ENCODE measurements at regions not wholly inside any gene's neighbourhood (a gene's known extent, or its start where the extent isn't known, plus 50 kb on each side); places are given as distances from the start of the nearest gene placed in this dataset.

- Mint-ChIP-seq H3K4me1 (no peaks in the 10 kb centered on the region), H3K4me3 (no peak overlapping the region), H3K36me3 (peaks cover 0 to 4% (median 0%) of the 10 kb centered on the region in 3 donors), H3K9me3 (peaks cover 2 to 45% (median 25%) of the 10 kb centered on the region in 6 donors), H3K27ac (no peak overlapping the region), H3K27me3 (ENCODE audit: low read depth in 3 of 3) (no peaks in the 10 kb centered on the region)
- no peak for DNase-seq
These were observed 982.7 kb downstream of the SQOR start for GRCh38 chr15:46617507-46617906.

DNA sequence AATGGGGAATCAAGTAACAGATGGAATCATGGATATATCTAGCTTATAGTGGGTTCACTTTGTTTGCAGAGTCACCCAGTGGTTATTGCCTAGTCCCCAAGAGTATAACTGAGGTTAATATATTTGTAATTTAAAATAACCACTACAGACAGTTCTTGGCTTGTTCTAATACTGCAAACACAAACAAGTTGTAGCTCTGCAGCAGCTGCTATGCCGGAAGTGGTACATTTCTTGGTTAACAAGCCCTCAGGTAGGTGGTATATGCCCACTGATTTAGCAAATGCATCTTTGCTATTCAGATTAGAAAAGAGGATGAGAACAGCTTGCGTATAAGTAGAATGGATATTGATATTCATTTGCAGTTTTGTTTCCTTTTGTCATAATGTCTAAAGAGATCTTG lies 984.2 kb downstream of the SQOR start:
- Mint-ChIP-seq H3K27ac (no peak overlapping the region), H3K9me3 (peaks cover 6 to 55% (median 28%) of the 10 kb centered on the region in 6 donors), H3K4me3 (no peak overlapping the region), H3K4me1 (no peaks in the 10 kb centered on the region), H3K36me3 (peaks cover 0 to 4% (median 0%) of the 10 kb centered on the region in 3 donors), H3K27me3 (ENCODE audit: low read depth in 3 of 3) (no peaks in the 10 kb centered on the region)
- no peak for DNase-seq

DNA sequence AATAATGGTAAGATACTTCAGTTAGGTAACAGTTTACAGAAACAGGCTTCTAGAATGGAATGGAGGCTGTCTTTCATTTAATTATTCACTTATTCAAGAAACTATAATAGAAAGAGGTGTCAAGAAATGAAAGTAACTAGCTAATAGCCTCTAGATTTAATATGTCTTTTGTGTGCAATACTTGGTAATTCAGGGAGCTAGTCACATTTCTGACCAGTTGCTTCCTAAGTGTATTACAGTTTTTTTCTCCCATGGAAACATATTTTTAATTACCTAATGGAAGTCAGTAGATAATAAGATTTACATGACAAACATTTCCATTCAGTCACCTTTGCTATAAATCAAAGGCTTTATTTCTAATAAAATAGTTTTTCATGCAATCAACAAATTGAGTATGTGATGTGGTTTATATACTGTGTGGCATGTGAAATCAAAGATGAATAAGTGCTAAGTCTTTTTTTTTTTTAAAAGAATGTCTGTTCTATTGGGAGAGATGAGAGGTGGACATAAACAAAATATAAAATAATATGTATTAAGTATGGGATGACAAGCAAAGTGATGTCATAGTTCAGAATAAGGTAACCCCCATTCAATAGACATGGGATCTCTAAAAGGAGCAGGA lies 985.7 kb downstream of the SQOR start:
- H3K4me3 Mint-ChIP-seq, result no peak overlapping the region
- DNase-seq, result no peak
- no peak overlapping the region for H3K27ac Mint-ChIP-seq
- H3K9me3 Mint-ChIP-seq, result peaks cover 11 to 68% (median 28%) of the 10 kb centered on the region in 6 donors
- no peaks in the 10 kb centered on the region for H3K4me1 Mint-ChIP-seq
- H3K27me3 Mint-ChIP-seq (ENCODE audit: low read depth in 3 of 3), result no peaks in the 10 kb centered on the region
- peaks cover 0 to 4% (median 0%) of the 10 kb centered on the region in 3 donors for H3K36me3 Mint-ChIP-seq

DNA sequence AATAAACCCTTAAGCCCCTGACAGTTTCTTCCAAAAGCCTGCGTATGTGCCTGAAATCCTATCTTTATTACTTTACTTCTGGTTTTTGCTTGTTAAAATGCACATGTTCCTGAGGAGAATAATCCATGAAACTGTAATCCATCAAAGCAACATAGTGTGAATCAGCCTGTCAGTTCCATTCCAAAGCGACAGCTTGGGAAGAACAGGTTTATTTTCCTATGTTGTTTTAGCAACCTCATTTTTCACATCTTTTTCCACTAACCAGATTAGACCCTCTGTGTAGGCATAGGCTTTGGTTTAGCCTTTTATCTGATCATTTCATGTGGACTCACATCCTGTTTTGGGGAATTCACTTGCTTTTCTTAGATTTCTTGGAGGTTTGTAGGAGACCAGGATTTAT lies 988.0 kb downstream of the SQOR start:
- no peak overlapping the region for H3K4me3 Mint-ChIP-seq
- H3K27ac Mint-ChIP-seq, result no peak overlapping the region
- peaks cover 0 to 4% (median 3%) of the 10 kb centered on the region in 3 donors for H3K36me3 Mint-ChIP-seq
- peaks cover 5 to 59% (median 21%) of the 10 kb centered on the region in 6 donors for H3K9me3 Mint-ChIP-seq
- H3K27me3 Mint-ChIP-seq (ENCODE audit: low read depth in 3 of 3), result no peaks in the 10 kb centered on the region
- no peaks in the 10 kb centered on the region for H3K4me1 Mint-ChIP-seq
- DNase-seq, result no peak

DNA sequence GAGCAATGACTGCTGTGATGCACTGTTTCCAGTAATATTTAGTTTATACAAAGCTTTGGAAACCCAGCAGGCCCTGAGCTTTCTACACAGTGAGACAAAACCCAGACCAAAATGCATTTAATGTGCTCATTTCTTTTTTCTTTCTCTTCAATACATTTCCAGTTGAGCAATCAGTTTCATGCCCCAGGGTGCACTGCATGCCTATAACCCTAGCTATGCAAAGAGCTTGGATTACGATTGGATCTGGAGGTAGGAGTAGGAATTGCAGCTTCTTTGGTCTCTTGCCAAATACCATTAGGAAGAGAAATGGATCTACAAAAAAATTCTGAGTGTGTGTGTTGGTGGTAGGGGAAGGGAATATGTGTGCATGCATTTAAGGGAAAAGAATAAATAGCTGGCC lies 1001.4 kb downstream of the SQOR start:
- DNase-seq, result no peak
- Mint-ChIP-seq H3K36me3 (no peaks in the 10 kb centered on the region), H3K9me3 (peaks cover 2 to 36% (median 14%) of the 10 kb centered on the region in 6 donors), H3K4me1 (no peaks in the 10 kb centered on the region), H3K27ac (no peak overlapping the region), H3K4me3 (no peak overlapping the region), H3K27me3 (ENCODE audit: low read depth in 3 of 3) (peaks cover 0 to 2% (median 0%) of the 10 kb centered on the region in 3 donors)

- no peak for DNase-seq
- H3K27ac Mint-ChIP-seq, result no peak overlapping the region
- peaks cover 0 to 3% (median 0%) of the 10 kb centered on the region in 3 donors for H3K27me3 Mint-ChIP-seq (ENCODE audit: low read depth in 3 of 3)
- no peaks in the 10 kb centered on the region for H3K36me3 Mint-ChIP-seq
- peaks cover 12 to 46% (median 16%) of the 10 kb centered on the region in 6 donors for H3K9me3 Mint-ChIP-seq
- H3K4me1 Mint-ChIP-seq, result no peaks in the 10 kb centered on the region
- no peak overlapping the region for H3K4me3 Mint-ChIP-seq
These were observed 1010.0 kb downstream of the SQOR start for GRCh38 chr15:46644501-46645481.

- no peak for DNase-seq
- no peak overlapping the region for H3K4me3 Mint-ChIP-seq
- peaks cover 0 to 3% (median 0%) of the 10 kb centered on the region in 3 donors for H3K27me3 Mint-ChIP-seq (ENCODE audit: low read depth in 3 of 3)
- H3K36me3 Mint-ChIP-seq, result no peaks in the 10 kb centered on the region
- no peak overlapping the region for H3K27ac Mint-ChIP-seq
- peaks cover 12 to 46% (median 16%) of the 10 kb centered on the region in 6 donors for H3K9me3 Mint-ChIP-seq
- H3K4me1 Mint-ChIP-seq, result no peaks in the 10 kb centered on the region
These were observed 1011.7 kb downstream of the SQOR start for GRCh38 chr15:46646490-46646889.

- no peak overlapping the region for H3K27ac Mint-ChIP-seq
- no peaks in the 10 kb centered on the region for H3K4me1 Mint-ChIP-seq
- DNase-seq, result no peak
- no peaks in the 10 kb centered on the region for H3K36me3 Mint-ChIP-seq
- peaks cover 0 to 3% (median 0%) of the 10 kb centered on the region in 3 donors for H3K27me3 Mint-ChIP-seq (ENCODE audit: low read depth in 3 of 3)
- H3K9me3 Mint-ChIP-seq, result peaks cover 12 to 44% (median 16%) of the 10 kb centered on the region in 6 donors
- no peak overlapping the region for H3K4me3 Mint-ChIP-seq
These were observed 1012.2 kb downstream of the SQOR start for GRCh38 chr15:46647046-46647445.

DNA sequence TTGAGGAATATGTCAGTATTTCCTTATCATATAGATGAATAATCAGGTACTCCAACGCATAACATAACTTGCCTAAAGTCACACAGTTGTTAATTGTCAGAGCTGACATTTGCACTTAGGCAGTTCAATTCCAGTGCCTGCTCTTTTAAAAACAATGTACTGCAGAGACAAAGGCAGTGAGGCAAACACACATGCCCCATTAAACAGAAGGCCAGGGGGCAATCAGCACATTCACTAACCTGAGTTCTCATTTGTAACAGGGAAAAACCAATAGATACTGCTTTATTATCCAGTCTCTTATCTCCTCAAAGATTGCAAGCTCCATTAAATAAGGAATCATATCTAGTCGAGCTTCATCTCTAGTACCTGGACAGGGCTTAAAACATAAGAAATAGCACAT lies 1017.4 kb downstream of the SQOR start:
- Mint-ChIP-seq H3K27me3 (ENCODE audit: low read depth in 3 of 3) (peaks cover 0 to 1% (median 0%) of the 10 kb centered on the region in 3 donors), H3K4me1 (no peaks in the 10 kb centered on the region), H3K9me3 (peaks cover 5 to 37% (median 14%) of the 10 kb centered on the region in 6 donors)

GRCh38 chr15:46654993-46655392 lies 1020.2 kb downstream of the SQOR start:
- no peak overlapping the region for H3K4me3 Mint-ChIP-seq
- H3K4me1 Mint-ChIP-seq, result no peaks in the 10 kb centered on the region
- peaks cover 9 to 43% (median 25%) of the 10 kb centered on the region in 6 donors for H3K9me3 Mint-ChIP-seq
- peaks cover 0 to 1% (median 0%) of the 10 kb centered on the region in 3 donors for H3K27me3 Mint-ChIP-seq (ENCODE audit: low read depth in 3 of 3)
- DNase-seq, result no peak
- no peak overlapping the region for H3K27ac Mint-ChIP-seq
- H3K36me3 Mint-ChIP-seq, result peaks cover 0 to 4% (median 0%) of the 10 kb centered on the region in 3 donors

More for the DNA sequence above, 1017.4 kb downstream of the SQOR start:
- Mint-ChIP-seq H3K4me3 (no peak overlapping the region), H3K36me3 (peaks cover 0 to 4% (median 0%) of the 10 kb centered on the region in 3 donors), H3K27ac (no peak overlapping the region)
- no peak for DNase-seq

- no peak for DNase-seq
These were observed 1025.4 kb downstream of the SQOR start for GRCh38 chr15:46660096-46660842.

GRCh38 chr15:46670258-46670657 lies 1035.4 kb downstream of the SQOR start:
- Mint-ChIP-seq H3K27ac (no peak overlapping the region), H3K4me3 (no peak overlapping the region), H3K4me1 (no peaks in the 10 kb centered on the region), H3K36me3 (no peaks in the 10 kb centered on the region), H3K27me3 (ENCODE audit: low read depth in 3 of 3) (no peaks in the 10 kb centered on the region), H3K9me3 (peaks cover 5 to 47% (median 27%) of the 10 kb centered on the region in 6 donors)
- DNase-seq, result no peak

More at GRCh38 chr15:46660096-46660842, 1025.4 kb downstream of the SQOR start:
- H3K27ac Mint-ChIP-seq, result no peak overlapping the region
- no peak overlapping the region for H3K4me3 Mint-ChIP-seq
- H3K27me3 Mint-ChIP-seq (ENCODE audit: low read depth in 3 of 3), result no peaks in the 10 kb centered on the region
- H3K4me1 Mint-ChIP-seq, result no peaks in the 10 kb centered on the region
- H3K36me3 Mint-ChIP-seq, result no peaks in the 10 kb centered on the region
- H3K9me3 Mint-ChIP-seq, result peaks cover 17 to 45% (median 32%) of the 10 kb centered on the region in 6 donors

DNA sequence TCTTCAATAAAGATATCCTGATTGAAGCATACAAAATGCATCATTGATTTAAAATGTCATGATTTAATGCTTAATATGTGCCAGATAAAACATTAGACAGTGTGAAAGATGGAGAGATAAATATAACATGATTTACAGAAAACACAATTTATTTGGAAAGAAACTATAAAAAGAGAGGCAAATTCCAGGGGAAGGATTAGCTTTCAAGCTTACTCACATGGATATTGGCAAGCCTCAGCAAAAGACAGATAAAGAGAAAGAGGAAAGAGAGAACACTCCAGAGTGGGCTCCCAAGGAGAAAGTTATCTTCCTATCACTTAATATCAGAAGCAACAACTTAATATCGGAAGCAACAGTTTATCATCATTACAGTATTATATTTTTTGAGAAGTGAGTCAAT lies 1036.5 kb downstream of the SQOR start:
- no peaks in the 10 kb centered on the region for H3K36me3 Mint-ChIP-seq

More for the DNA sequence above, 1036.5 kb downstream of the SQOR start:
- peaks cover 7 to 50% (median 27%) of the 10 kb centered on the region in 6 donors for H3K9me3 Mint-ChIP-seq
- H3K4me1 Mint-ChIP-seq, result no peaks in the 10 kb centered on the region
- H3K27ac Mint-ChIP-seq, result no peak overlapping the region
- no peak for DNase-seq
- no peaks in the 10 kb centered on the region for H3K27me3 Mint-ChIP-seq (ENCODE audit: low read depth in 3 of 3)
- H3K4me3 Mint-ChIP-seq, result no peak overlapping the region
